HEK293T (cell line): ENCODE measurements at regions not wholly inside any gene's neighbourhood (a gene's known extent, or its start where the extent isn't known, plus 50 kb on each side); places are given as distances from the start of the nearest gene placed in this dataset.

Experiments used
- BHLHE40 ChIP-seq: fragments of 450-650 bp; IDR thresholded peaks from 2 replicates; pipeline ENCODE4 v1.6.1; 2016; ENCODE audit warnings: mild to moderate bottlenecking, moderate library complexity, borderline replicate concordance
- FOXA1 ChIP-seq: fragments of 450-650 bp; IDR thresholded peaks from 2 replicates; pipeline ENCODE4 v1.6.1; 2016; ENCODE audit warnings: mild to moderate bottlenecking
- FOXK2 ChIP-seq: fragments of 450-650 bp; IDR thresholded peaks from 2 replicates; pipeline ENCODE4 v1.6.1; 2016; ENCODE audit warnings: mild to moderate bottlenecking
- FOXM1 ChIP-seq: fragments of 450-650 bp; IDR thresholded peaks from 2 replicates; pipeline ENCODE4 v1.6.1; 2017; ENCODE audit warnings: mild to moderate bottlenecking, borderline replicate concordance
- SP1 ChIP-seq: fragments of 450-650 bp; IDR thresholded peaks from 2 replicates; pipeline ENCODE4 v1.6.1; 2017
- SUZ12 ChIP-seq: fragments of 450-650 bp; IDR thresholded peaks from 2 replicates; pipeline ENCODE4 v1.6.1; 2016; ENCODE audit warnings: mild to moderate bottlenecking
- TF ChIP-seq, protein P1 (sequence below): fragments of 450-650 bp; IDR thresholded peaks from 2 replicates; pipeline ENCODE4 v1.6.1; 2016

DNA sequence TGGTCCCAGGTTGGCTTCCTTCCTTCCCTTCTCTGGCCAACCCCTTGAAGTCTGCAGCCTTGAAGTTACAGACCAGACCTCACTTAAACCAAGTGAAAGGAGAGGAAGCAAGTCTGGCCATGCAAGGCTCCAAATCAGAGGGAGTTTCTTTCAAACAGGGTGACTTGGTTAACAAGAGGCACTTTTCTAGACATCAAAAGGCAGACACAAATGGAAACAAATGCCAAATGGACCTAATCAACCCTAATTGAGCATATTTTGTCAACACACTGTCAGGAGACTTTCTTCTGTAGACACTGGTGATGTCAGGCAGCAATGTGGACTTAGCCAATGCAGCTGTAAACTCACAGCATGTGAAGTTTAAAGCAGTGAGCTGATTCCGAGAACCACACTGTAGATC is 282.7 kb upstream of the FZD8 start:
- no peak for TF ChIP-seq SUZ12
- no peak for TF ChIP-seq FOXK2
- no peak for TF ChIP-seq BHLHE40
- TF ChIP-seq SP1: no peak
- TF ChIP-seq, protein P1, sequence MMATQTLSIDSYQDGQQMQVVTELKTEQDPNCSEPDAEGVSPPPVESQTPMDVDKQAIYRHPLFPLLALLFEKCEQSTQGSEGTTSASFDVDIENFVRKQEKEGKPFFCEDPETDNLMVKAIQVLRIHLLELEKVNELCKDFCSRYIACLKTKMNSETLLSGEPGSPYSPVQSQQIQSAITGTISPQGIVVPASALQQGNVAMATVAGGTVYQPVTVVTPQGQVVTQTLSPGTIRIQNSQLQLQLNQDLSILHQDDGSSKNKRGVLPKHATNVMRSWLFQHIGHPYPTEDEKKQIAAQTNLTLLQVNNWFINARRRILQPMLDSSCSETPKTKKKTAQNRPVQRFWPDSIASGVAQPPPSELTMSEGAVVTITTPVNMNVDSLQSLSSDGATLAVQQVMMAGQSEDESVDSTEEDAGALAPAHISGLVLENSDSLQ: no peak
- no peak for TF ChIP-seq FOXA1
- TF ChIP-seq FOXM1: no peak
